T-helper 2 cell (primary cell): ENCODE measurements at regions not wholly inside any gene's neighbourhood (a gene's known extent, or its start where the extent isn't known, plus 50 kb on each side); places are given as distances from the start of the nearest gene placed in this dataset.

Experiments
- DNase-seq, 5 experiments: peaks; one replicate each; pipeline versions ENCODE4 v3.0.0 to v3.0.0-alpha.2; 2012 to 2022

DNA sequence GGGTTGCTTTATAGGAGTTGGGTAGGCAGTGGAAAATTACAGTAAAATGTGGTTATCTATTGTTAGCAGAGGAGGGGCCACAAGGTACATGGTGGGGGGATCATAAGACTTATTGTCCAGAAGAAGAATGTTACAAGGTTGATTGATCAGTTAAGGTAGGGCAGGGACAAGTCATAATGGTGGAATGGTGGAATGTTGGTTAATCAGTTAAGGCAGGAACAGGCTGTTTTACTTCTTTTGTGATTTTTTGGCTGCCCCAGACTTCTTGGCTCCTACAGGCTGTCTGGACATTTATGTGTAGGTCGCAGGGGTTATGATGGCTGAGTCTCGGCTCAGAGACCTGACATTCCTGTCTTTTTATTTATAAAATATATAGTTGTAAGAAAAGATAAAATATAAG lies 2277.1 kb downstream of the TP53TG3F start:
- DNase-seq = no peak

DNA sequence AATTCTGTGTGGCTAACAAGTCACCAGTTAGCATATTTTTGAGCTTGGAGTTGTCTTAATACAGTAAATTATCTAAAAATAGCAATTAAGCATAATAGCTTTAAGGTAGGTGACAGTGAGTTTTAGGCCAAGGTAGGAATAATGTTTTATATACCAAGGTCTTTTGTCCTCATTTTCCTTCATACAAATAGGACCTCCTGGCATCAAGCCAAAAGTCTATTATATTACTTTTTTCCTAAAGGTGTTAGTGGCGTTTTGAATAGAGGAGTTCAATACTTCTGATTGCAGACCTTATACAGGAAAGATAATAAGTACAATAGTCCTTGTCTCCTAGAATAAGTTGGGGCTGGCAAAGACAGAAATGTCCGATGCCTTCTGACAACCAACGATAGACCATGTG lies 2277.7 kb downstream of the TP53TG3F start:
- DNase-seq = no peak

DNA sequence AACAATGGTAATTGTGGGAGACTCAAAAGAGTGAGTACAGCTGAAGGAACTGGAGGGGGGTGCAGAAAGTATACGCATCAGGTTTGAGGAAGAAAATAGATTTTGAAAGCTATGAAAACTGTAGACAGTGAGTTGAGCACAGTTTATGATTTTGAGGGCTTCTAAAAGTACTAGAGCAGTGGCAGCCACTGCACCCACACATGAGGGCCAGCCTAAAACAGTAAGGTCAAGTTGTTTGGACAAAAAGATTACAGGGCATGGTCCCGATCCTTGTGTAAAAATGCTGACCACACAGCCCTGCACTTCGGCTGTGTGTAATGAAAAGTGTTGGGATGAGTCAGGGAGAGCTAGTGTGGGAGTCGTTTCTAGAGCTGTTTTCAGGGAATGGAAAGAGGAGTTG lies 2282.1 kb downstream of the TP53TG3F start:
- DNase-seq = no peak

DNA sequence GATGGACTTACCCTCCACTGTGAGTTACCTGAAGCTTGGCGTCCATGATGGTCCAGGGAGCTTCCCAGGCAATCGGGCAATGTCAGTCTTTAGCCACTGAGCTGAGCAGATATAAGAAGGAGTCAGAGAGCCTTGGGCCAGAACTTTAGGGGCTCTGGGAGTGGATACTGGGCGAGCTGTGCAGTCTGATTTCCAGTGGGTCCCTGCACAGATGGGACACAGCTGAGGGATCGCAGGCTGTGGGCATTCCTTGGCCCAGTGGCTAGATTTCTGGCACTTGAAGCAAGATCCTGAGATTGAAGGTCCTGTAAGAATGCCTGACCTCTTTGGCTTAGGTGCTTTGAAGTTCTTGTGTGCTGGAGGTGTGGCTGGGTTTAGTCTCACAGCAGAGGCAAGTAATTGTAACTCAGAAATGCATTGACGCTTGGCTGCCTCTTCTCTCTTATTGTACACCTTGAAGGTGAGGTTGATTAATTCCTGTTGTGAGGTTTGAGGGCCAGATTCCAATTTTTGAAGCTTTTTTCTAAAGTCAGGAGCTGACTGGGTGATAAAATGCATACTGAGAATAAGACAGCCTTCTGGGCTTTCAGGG lies 2283.8 kb downstream of the TP53TG3F start:
- DNase-seq = no peak

DNA sequence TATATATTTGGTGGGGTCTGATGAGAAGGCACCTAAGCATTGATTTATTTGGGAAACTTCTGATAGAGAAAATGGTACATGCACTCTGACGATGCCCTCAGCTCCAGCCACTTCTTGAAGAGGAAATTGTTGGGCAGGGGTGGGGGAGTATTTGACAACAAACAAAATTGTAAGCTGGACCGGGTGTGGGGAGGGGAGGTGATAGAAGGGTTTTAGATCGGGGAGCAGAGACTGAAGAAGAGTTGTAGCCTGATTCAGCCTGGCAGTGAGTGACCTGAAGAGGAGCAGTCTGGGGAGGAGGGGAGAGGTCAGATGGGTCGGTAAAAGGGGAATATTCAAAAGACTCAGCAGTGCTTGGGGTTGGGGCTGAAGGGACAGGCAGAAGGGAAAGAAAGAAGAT lies 2284.7 kb downstream of the TP53TG3F start:
- DNase-seq = no peak

DNA sequence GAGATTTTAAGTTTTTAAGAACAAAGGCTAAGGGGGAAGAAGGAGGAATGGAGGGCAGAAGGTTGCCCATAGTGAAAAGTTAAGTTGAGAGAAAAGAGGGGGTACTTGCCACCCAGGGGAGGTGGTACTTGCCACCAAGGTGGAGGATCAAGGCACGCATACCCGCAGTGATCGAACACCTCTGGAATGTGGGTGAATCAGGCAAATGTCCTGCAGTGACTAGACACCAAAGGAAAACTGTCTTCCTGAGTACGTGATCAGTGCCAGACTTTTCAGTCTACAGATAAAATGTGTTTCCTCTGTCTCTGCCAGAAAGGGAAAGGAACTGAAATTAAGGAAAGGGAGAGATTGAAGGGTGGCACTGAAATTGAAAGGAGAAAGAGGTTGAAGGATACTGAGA lies 2285.3 kb downstream of the TP53TG3F start:
- DNase-seq = no peak

DNA sequence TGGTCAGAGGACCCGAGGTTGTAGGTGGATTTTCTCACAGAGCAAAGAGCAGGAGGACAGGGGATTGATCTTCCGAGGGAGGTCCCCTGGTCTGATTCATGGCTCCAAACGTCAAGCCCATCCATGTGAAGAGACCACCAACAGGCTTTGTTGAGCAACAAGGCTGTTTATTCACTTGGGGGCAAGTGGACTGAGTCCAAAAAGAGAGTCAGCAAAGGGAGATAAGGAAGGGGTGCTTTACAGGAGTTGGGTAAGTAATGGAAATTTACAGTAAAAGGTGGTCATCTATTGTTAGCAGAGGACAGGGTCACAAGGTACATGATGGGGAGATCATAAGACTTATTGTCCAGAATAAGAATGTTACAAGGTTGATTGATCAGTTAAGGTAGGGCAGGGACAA lies 2285.8 kb downstream of the TP53TG3F start:
- no peak for DNase-seq

DNA sequence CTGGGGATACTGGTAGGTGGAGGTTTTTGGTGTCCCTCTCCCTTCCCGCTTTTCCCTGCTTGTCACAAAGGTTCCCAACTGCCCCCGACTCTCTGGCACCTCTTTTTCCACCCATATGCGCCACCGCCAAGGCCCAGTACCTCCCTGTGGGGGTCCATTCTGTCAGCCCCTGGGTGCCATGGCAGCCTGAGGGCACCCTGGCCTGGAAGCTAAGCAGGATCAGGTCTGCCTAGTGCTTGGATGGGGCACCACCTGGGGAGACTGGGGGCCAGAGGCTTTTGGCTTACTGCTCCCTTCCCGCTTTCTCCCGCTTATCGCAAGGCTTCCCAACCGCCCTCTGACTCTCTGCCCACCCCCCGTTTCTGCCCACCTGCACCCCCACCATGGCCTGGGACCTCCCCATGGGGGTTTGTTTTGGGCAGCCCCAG lies 2286.4 kb downstream of the TP53TG3F start:
- DNase-seq = no peak

DNA sequence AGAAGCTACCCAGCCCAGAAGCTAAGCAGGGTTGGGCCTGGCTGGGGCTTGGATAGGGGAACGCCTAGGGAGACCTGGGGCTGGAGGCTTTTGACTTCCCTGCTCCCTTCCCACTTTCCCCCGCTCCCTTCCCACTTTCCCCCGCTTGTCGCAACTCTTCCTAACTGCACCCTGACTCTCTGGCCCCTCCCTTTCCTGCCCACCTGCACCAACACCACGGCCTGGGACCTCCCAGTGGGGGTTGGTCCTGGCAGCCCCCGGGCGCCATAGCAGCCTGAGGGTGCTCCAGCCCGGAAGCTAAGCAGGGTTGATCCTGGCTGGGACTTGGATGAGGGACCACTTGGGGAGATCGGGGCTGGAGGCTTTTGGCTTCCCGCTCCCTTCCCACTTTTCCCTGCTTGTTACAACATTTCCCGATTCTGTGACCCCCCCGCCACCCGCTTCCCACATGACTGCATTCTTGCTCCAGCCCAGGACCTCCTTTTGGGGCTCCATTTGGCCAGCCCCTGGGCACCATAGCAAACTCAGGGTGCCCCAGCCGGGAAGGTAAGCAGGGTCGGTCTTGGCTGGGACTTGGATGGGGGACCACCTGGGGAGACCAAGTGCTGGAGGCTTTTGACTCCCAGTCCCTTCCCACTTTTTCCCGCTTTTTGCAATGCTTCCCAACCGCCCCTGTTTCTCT lies 2287.0 kb downstream of the TP53TG3F start:
- DNase-seq = no peak

DNA sequence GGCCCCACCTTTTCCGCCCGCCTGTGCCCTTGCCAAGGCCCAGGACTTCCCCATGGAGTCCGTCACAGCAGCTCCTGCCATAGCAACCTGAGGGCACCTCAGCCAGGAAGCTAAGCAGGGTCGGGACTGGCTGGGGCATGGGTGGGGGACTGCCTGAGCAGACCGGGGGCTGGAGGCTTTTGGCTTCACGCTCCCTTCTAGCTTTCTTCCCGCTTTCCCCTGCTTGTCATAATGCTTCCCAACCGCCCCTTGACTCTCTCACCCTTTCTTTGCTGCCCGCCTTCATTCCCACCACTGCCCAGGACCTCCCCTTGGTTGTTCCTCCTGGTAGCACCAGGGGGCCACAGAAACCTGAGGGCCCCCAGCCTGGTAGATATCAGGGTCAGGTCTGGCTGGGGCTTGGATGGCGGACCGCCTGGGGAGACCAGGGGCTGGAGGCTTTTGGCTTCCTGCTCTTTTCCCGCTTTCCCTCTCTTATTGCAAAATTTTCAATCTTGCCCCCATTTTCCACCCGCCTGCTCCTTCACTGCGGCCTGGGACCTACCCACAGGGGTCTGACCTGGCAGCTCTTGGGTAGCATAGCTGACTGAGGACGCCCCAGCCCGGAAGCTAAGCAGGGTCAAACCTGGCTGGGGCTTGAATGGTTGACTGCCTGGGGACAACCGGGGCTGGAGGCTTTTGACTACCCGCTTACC lies 2287.7 kb downstream of the TP53TG3F start:
- no peak for DNase-seq

DNA sequence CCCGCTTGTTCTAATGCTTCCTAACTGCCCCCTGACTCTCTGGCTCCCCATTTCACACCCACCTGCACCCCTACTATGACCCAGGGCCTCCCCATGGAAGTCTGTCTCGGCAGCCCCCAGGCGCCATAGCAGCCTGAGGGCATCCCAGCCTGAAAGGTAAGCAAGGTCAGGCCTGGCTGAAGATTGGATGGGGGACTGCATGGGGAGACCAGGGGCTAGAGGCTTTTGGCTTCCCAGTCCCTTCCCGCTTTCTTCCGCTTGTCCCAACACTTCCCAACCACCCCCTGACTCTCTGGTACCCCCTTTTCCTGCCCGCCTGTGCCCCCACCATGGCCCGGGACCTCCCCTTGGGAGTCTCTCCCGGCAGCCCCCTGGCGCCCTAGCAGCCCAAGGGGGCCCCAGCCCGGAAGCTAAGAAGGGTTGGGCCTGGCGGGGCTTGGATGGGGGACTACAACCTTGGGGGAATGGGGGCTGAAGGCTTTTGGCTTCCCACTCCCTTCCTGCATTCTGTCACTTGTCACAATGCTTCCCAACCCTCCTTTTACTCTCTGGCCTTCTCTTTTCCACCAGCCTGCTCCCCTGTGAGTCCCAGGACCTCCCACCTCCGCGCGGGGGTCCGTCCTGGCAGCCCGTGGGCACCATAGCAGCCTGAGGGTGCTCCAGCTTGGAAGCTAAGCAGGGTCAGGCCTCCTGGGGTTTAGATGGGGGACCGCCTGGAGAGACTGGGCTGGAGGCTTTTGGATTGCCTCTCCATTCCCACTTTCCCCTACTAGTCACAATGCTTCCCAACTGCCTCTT lies 2288.4 kb downstream of the TP53TG3F start:
- no peak for DNase-seq

DNA sequence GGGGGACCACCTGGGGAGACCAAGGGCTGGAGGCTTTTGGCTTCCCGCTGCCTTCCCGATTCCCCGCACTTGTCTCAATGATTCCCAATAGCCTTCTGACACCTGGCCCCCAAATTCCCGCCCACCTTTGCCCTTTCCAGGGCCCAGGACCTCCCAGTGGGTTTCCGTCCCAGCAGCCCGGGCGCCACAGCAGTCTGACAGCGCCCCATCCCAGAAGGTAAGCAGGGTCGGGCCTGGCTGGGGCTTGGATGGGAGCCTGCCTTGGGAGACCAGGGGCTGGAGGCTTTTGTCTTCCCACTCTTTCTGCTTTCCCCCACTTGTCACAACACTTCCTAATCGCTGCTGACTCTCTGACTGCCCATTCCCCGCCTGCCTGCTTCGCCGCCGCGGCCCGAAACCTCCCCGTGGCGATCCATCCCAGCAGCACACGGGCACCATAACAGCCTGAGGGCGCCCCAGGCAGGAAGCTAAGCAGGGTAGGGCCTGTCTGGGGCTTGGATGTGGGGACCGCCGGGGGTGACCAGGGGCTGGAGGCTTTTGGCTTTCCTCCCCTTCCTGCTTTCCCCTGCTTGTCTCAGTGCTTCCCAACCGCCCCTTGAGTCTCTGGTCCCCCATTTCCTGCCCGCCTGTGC lies 2289.3 kb downstream of the TP53TG3F start:
- DNase-seq = no peak

DNA sequence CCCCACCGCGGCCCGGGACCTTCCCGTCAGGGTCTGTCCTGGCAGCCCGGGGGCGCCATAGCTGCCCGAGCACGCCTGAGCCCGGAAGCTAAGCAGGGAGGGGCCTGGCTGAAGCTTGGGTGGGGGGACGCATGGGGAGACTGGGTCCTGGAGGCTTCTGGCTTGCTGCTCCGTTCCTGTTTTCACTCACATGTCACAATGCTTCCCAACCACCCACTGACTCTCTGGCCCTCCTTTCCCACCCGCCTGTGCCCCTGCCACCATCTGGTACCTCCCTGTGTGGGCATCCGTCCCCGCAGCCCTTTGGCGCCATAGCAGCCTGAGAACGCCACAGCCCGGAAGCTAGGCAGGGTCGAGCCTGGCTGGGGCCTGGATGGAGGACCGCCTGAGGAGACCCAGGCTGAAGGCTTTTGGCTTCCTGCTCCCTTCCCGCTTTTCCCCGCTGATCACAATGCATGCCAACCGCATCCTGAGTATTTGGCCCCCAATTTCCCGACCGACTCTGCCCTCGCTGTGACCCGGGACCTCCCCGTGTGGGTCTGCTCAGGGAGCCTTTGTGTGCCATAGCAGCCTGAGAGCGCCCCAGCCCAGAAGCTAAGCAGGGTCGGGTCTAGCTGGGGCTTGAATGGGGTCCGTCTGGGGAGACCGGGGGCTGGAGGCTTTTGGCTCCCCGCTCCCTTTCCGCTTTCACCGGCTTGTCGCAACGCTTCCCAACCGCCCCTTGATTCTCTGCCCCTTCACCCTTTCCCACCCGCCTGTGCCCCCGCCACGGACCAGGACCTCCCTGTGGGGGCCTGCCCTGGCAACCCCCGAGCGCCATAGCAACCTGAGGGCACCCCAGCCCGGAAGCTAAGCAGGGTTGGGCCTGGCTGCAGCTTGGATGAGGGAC lies 2290.1 kb downstream of the TP53TG3F start:
- DNase-seq = peak in 1 of 5 experiments; percentile 8

DNA sequence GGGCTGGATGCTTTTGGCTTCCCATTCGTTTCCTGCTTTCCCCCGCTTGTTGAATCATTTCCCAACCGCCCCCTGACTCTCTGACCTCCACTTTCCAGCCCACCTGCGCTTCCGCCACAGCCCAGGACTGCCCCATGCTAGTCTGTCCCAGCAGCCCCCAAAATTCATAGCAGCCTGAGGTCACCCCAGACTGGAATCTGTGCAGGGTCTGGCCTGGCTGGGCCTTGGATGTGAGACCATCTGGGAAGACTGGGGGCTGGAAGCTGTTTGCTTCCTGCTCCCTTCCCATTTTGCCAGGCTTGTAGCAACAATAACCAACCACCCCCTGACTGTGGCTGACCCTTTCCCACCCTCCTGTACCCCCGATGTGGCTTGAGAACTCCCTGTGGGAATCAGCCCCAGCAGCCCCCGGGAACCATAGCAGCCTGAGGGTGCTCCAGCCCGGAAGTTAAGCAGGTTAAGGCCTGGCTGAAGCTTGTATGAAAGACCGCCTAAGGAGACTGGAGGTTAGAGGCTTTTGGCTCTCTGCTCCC lies 2290.8 kb downstream of the TP53TG3F start:
- no peak for DNase-seq

DNA sequence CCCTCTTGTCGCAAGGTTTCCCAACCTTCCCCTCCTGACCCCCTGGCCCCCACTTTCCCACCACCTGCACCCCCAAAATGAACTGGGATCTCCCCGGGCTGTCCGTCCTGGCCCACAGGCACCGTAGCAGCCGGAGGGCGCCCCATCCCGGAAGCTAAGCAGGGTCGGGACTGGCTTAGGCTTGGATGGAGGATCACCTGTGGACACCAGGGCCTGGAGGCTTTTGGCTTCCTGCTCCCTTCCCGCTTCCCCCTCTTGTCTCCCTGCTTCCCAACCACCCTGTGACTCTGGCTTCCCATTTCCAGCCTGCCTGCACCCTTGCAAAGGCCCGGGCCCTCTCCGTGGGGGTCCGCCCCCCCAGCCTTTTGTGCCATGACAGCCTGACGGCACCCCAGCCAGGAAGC lies 2291.3 kb downstream of the TP53TG3F start:
- no peak for DNase-seq

DNA sequence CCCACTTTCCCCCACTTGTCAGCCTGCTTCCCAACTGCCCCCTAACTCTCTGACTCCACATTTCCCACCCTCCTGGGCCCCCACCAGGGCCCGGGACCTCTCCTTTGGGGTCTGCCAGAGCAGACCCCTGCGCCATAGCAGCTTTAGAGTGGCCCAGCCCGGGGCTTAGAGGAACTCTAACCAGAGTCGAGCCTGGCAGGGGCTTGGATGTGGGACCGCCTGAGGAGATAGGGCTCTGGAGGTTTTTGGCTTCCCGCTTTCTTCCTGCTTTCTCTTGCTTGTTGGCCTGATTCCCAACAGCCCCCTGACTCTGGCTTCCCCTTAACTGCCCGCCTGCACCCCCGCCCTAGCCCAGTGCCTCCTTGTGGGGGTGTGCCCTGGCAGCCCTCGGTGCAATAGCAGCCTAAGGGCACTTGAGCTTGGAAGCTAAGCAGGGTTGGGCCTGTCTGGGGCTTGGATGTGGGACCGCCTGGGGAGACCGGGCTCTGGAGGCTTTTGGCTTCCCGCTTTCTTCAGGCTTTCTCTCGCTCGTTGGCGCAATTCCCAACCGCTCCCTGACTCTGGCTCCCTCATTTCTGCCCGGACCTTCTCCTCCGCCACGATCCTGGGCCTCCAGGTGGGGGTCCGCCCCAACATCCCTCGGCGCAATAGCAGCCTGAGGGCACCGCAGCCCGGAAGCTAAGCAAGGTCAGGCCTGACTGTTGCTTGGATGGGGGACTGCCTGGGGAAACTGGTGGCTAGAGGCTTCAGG lies 2292.0 kb downstream of the TP53TG3F start:
- no peak for DNase-seq

DNA sequence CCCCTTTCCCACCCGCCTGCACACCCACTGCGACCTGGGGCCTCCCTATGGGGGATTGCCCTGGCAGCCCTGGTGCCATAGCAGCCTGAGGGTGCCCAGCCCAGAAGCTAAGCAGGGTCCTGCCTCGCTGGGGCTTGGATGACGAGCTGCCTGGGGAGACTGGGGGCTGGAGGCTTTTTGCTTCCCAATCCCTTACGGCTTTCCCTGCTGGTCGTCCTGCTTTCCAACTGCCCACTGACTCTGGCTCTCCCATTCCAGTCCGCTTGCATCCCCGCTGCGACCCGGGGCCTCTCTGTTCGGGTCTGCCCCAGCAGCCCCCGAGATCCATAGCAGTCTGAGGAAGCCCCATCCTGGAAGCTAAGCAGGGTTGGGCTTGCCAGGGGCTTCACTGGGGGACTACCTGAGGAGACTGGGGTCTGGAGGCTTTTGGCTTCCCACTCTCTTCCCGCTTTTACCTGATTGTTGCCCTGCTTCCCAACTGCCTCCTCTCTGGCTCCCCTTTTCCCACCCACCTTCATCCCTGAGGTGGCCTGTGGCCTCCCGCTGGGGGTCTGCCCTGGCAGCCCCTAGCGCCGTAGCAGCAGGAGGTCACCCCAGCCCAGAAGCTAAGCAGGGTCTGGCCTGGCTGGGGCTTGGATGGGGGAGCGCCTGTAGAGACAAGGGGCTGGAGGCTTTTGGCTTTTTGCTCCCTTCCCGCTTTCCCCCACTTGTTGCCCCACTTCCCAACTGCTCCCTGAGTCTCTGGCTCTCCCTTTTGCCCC lies 2292.8 kb downstream of the TP53TG3F start:
- no peak for DNase-seq

DNA sequence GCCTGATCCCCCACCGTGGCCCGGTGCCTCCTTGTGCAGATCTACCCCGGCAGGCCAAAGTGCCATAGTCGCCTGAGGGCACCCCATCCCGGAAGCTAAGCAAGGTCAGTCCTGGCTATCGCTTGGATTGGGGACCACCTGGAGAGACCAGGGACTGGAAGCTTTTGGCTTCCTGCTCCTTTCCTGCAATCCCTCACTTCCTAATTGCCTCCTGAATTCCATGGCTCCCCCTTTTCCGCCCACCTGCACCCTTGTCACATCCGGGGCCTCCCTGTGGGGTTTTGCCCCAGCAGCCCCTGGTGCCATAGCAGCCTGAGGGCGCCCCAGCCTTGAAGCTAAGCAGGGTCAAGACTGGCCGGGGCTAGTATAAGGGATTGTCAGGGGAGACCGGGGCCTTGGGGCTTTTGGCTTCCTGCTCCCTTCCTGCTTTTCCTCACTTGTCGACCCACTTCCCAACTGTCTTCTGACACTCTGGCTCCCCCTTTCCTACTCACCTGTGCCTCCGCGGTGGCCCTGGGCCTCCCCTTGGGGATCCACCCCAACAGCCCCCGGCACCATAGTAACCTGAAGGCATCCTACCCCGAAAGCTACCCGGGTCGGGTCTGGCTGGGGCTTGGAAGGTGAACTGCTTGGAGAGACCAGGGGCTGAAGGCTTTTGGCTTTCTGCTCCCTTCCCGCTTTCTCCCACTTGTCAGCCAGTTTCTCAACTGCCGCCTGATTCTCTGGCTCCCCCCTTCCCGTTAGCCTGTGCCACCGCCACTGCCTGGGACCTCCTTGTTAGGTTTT lies 2293.6 kb downstream of the TP53TG3F start:
- DNase-seq = no peak
